ENCODE measurements at regions not wholly inside any gene's neighbourhood (a gene's known extent, or its start where the extent isn't known, plus 50 kb on each side); places are given as distances from the start of the nearest gene placed in this dataset.

GRCh38 chr7:12741951-12742575, 54.6 kb downstream of the ARL4A start:
- Mint-ChIP-seq H3K4me3 (no peak overlapping the region), H3K4me1 (ENCODE audit: low read depth) (no peaks in the 10 kb centered on the region), H3K27ac (no peak overlapping the region), H3K27me3 (no peaks in the 10 kb centered on the region), H3K36me3 (ENCODE audit: low read depth) (no peaks in the 10 kb centered on the region), H3K9me3 (no peaks in the 10 kb centered on the region)
- intact Hi-C loops (cut with micrococcal nuclease): no loop called here

GRCh38 chr7:12746211-12746610, 58.8 kb downstream of the ARL4A start:
- Mint-ChIP-seq H3K4me1 (ENCODE audit: low read depth) (no peaks in the 10 kb centered on the region), H3K36me3 (ENCODE audit: low read depth) (no peaks in the 10 kb centered on the region), H3K4me3 (no peak overlapping the region), H3K27me3 (no peaks in the 10 kb centered on the region), H3K9me3 (peaks cover 6% of the 10 kb centered on the region), H3K27ac (no peak overlapping the region)
- intact Hi-C loops (cut with micrococcal nuclease): no loop called here

GRCh38 chr7:12747687-12748306, 60.4 kb downstream of the ARL4A start:
- Mint-ChIP-seq H3K27me3 (no peaks in the 10 kb centered on the region), H3K9me3 (peaks cover 6% of the 10 kb centered on the region), H3K4me1 (ENCODE audit: low read depth) (no peaks in the 10 kb centered on the region), H3K4me3 (no peak overlapping the region), H3K27ac (no peak overlapping the region), H3K36me3 (ENCODE audit: low read depth) (no peaks in the 10 kb centered on the region)
- intact Hi-C loops (cut with micrococcal nuclease): no loop called here

GRCh38 chr7:12749069-12749468, 61.6 kb downstream of the ARL4A start:
- Mint-ChIP-seq H3K9me3 (peaks cover 6% of the 10 kb centered on the region), H3K27ac (no peak overlapping the region), H3K36me3 (ENCODE audit: low read depth) (no peaks in the 10 kb centered on the region), H3K27me3 (no peaks in the 10 kb centered on the region), H3K4me3 (no peak overlapping the region), H3K4me1 (ENCODE audit: low read depth) (peaks cover 3% of the 10 kb centered on the region)
- intact Hi-C loops (cut with micrococcal nuclease): no loop called here

GRCh38 chr7:12749746-12750145, 62.3 kb downstream of the ARL4A start:
- Mint-ChIP-seq H3K9me3 (peaks cover 6% of the 10 kb centered on the region), H3K27me3 (no peaks in the 10 kb centered on the region), H3K27ac (no peak overlapping the region), H3K36me3 (ENCODE audit: low read depth) (no peaks in the 10 kb centered on the region), H3K4me1 (ENCODE audit: low read depth) (peaks cover 7% of the 10 kb centered on the region), H3K4me3 (no peak overlapping the region)
- intact Hi-C loops (cut with micrococcal nuclease): no loop called here

GRCh38 chr7:12751764-12752163, 64.3 kb downstream of the ARL4A start:
- intact Hi-C loops (cut with micrococcal nuclease): no loop called here
- peaks cover 6% of the 10 kb centered on the region for H3K9me3 Mint-ChIP-seq
- no peaks in the 10 kb centered on the region for H3K36me3 Mint-ChIP-seq (ENCODE audit: low read depth)
- no peak overlapping the region for H3K4me3 Mint-ChIP-seq
- no peaks in the 10 kb centered on the region for H3K27me3 Mint-ChIP-seq
- H3K4me1 Mint-ChIP-seq (ENCODE audit: low read depth): peaks cover 8% of the 10 kb centered on the region
- H3K27ac Mint-ChIP-seq: no peak overlapping the region

GRCh38 chr7:12754179-12754578, 66.7 kb downstream of the ARL4A start:
- Mint-ChIP-seq H3K27me3 (no peaks in the 10 kb centered on the region), H3K4me1 (ENCODE audit: low read depth) (peaks cover 16% of the 10 kb centered on the region), H3K9me3 (no peaks in the 10 kb centered on the region), H3K27ac (peak overlapping the region; percentile 1), H3K4me3 (no peak overlapping the region), H3K36me3 (ENCODE audit: low read depth) (no peaks in the 10 kb centered on the region)
- intact Hi-C loops (cut with micrococcal nuclease): no loop called here

GRCh38 chr7:12756821-12757220, 69.4 kb downstream of the ARL4A start:
- H3K9me3 Mint-ChIP-seq: peaks cover 10% of the 10 kb centered on the region
- no peak overlapping the region for H3K4me3 Mint-ChIP-seq
- peaks cover 16% of the 10 kb centered on the region for H3K4me1 Mint-ChIP-seq (ENCODE audit: low read depth)
- H3K27ac Mint-ChIP-seq: no peak overlapping the region
- H3K36me3 Mint-ChIP-seq (ENCODE audit: low read depth): no peaks in the 10 kb centered on the region
- intact Hi-C loops (cut with micrococcal nuclease): no loop called here
- no peaks in the 10 kb centered on the region for H3K27me3 Mint-ChIP-seq

- Mint-ChIP-seq H3K9me3 (peaks cover 10% of the 10 kb centered on the region), H3K4me3 (no peak overlapping the region), H3K27me3 (no peaks in the 10 kb centered on the region), H3K27ac (no peak overlapping the region), H3K36me3 (ENCODE audit: low read depth) (no peaks in the 10 kb centered on the region), H3K4me1 (ENCODE audit: low read depth) (peaks cover 16% of the 10 kb centered on the region)
- intact Hi-C loops (cut with micrococcal nuclease): no loop called here
Measured at GRCh38 chr7:12757443-12757842, 70.0 kb downstream of the ARL4A start.

GRCh38 chr7:12759151-12759550, 71.7 kb downstream of the ARL4A start:
- Mint-ChIP-seq H3K36me3 (ENCODE audit: low read depth) (no peaks in the 10 kb centered on the region), H3K27ac (no peak overlapping the region), H3K4me3 (no peak overlapping the region), H3K9me3 (peaks cover 10% of the 10 kb centered on the region), H3K27me3 (no peaks in the 10 kb centered on the region), H3K4me1 (ENCODE audit: low read depth) (peaks cover 13% of the 10 kb centered on the region)
- intact Hi-C loops (cut with micrococcal nuclease): no loop called here

GRCh38 chr7:12761111-12761510, 73.7 kb downstream of the ARL4A start:
- Mint-ChIP-seq H3K27me3 (no peaks in the 10 kb centered on the region), H3K4me1 (ENCODE audit: low read depth) (peaks cover 9% of the 10 kb centered on the region), H3K27ac (no peak overlapping the region), H3K9me3 (peaks cover 10% of the 10 kb centered on the region), H3K4me3 (no peak overlapping the region), H3K36me3 (ENCODE audit: low read depth) (no peaks in the 10 kb centered on the region)
- intact Hi-C loops (cut with micrococcal nuclease): no loop called here

GRCh38 chr7:12761691-12762090, 74.3 kb downstream of the ARL4A start:
- intact Hi-C loops (cut with micrococcal nuclease): no loop called here
- Mint-ChIP-seq H3K4me3 (no peak overlapping the region), H3K36me3 (ENCODE audit: low read depth) (no peaks in the 10 kb centered on the region), H3K9me3 (peaks cover 10% of the 10 kb centered on the region), H3K27ac (no peak overlapping the region), H3K4me1 (ENCODE audit: low read depth) (peaks cover 9% of the 10 kb centered on the region), H3K27me3 (no peaks in the 10 kb centered on the region)

GRCh38 chr7:12764458-12764891, 77.0 kb downstream of the ARL4A start:
- intact Hi-C loops (cut with micrococcal nuclease): no loop called here
- Mint-ChIP-seq H3K9me3 (peaks cover 10% of the 10 kb centered on the region), H3K4me1 (ENCODE audit: low read depth) (no peaks in the 10 kb centered on the region), H3K27ac (no peak overlapping the region), H3K27me3 (no peaks in the 10 kb centered on the region), H3K36me3 (ENCODE audit: low read depth) (no peaks in the 10 kb centered on the region), H3K4me3 (no peak overlapping the region)

GRCh38 chr7:12765431-12766100, 78.1 kb downstream of the ARL4A start:
- no peak overlapping the region for H3K4me3 Mint-ChIP-seq
- no peaks in the 10 kb centered on the region for H3K36me3 Mint-ChIP-seq (ENCODE audit: low read depth)
- no peaks in the 10 kb centered on the region for H3K27me3 Mint-ChIP-seq
- intact Hi-C loops (cut with micrococcal nuclease): no loop called here
- no peaks in the 10 kb centered on the region for H3K9me3 Mint-ChIP-seq
- no peaks in the 10 kb centered on the region for H3K4me1 Mint-ChIP-seq (ENCODE audit: low read depth)
- H3K27ac Mint-ChIP-seq: no peak overlapping the region

Data from dendritic cell treated with granulocyte-macrophage colony-stimulating factor and Interleukin-4, amounts not matched to agents 40 ng/mL and 50 ng/mL, for 4 days (primary cell).